ENCODE measurements at regions not wholly inside any gene's neighbourhood (a gene's known extent, or its start where the extent isn't known, plus 50 kb on each side); places are given as distances from the start of the nearest gene placed in this dataset.

DNA sequence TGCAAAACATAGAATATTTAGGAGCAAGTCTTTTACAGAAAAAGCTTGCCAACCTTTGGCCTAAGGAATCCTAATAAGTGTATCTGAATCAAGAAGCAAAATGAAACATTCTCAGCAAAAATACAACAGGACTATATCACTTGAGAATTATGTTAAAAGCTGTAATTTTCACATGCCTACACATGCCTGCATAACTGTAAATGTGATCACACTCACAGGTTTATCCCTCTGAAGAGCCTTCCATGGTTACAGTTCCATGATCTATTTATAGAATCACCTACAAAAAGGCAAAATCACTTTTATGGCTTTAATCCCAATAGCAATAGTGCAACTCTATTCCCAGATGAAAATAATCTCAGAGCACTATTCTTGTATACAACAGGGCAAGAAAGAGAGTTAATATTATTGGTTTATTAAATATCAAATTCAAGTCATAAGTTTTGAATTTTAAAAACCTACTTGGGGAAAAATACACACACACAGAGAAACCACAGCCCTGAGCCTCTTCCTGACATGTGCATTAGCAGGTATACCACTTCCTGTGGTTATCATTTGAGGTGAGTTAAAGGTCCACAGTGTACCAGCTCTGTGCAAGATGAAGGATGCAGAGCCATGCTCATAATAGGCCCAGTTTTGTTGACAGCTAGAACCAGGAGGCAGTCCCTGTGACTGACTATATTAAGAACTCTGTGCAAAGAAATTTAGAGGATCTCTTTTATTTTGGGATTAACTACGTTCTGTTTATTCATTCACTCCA lies 252.5 kb upstream of the TGFBR2 start:
- TF ChIP-seq, protein P1, sequence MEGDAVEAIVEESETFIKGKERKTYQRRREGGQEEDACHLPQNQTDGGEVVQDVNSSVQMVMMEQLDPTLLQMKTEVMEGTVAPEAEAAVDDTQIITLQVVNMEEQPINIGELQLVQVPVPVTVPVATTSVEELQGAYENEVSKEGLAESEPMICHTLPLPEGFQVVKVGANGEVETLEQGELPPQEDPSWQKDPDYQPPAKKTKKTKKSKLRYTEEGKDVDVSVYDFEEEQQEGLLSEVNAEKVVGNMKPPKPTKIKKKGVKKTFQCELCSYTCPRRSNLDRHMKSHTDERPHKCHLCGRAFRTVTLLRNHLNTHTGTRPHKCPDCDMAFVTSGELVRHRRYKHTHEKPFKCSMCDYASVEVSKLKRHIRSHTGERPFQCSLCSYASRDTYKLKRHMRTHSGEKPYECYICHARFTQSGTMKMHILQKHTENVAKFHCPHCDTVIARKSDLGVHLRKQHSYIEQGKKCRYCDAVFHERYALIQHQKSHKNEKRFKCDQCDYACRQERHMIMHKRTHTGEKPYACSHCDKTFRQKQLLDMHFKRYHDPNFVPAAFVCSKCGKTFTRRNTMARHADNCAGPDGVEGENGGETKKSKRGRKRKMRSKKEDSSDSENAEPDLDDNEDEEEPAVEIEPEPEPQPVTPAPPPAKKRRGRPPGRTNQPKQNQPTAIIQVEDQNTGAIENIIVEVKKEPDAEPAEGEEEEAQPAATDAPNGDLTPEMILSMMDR (conservative IDR thresholded peaks at IDR 0.05 in 1 of 2, IDR thresholded peaks at IDR 0.05 in 1 of 2; ENCODE audit: low read depth in 1 of 2, low read length in 2 of 2) = no peak
- no peak for TF ChIP-seq EZH2 (IDR thresholded peaks at IDR 0.05; ENCODE audit: low read length, missing control alignments)

Measured in fibroblast of lung (primary cell).